NOMO-1 treated with dmso at 0.1 percent for 144 hours (cell line): ENCODE measurements at regions not wholly inside any gene's neighbourhood (a gene's known extent, or its start where the extent isn't known, plus 50 kb on each side); places are given as distances from the start of the nearest gene placed in this dataset.
"Not testable (repeated sequence)": the region's sequence is repeated elsewhere in the genome, so short reads cannot be mapped to it uniquely, and the experiment has no call there.

Source experiments
- DNase-seq: peaks from one replicate; lab custom pipeline; 2025; ENCODE audit not compliant: unreplicated experiment; lab: John Stamatoyannopoulos, UW

- no peak for DNase-seq
Observed at GRCh38 chr11:45000918-45001317, 50.2 kb upstream of the TP53I11 start.

GRCh38 chr11:45001466-45002165 lies 50.9 kb upstream of the TP53I11 start:
- DNase-seq, result no peak

- DNase-seq, result no peak
Observed at GRCh38 chr11:45005106-45005505, 54.4 kb upstream of the TP53I11 start.

GRCh38 chr11:45007011-45007410 lies 56.3 kb upstream of the TP53I11 start:
- no peak for DNase-seq

- DNase-seq, result not testable (repeated sequence)
Observed at GRCh38 chr11:45015983-45016382, 65.3 kb upstream of the TP53I11 start.

GRCh38 chr11:45016446-45016845 lies 65.8 kb upstream of the TP53I11 start:
- not testable (repeated sequence) for DNase-seq

- no peak for DNase-seq
Observed at GRCh38 chr11:45017329-45017728, 66.6 kb upstream of the TP53I11 start.

- peak; percentile 52 for DNase-seq
Observed at GRCh38 chr11:45021001-45021400, 70.3 kb upstream of the TP53I11 start.

- DNase-seq, result no peak
Observed at GRCh38 chr11:45021692-45022141, 71.0 kb upstream of the TP53I11 start.

- DNase-seq, result no peak
Observed at GRCh38 chr11:45022294-45023064, 71.8 kb upstream of the TP53I11 start.

- no peak for DNase-seq
Observed at GRCh38 chr11:45023065-45023365, 72.3 kb upstream of the TP53I11 start.

GRCh38 chr11:45024316-45024715 lies 73.6 kb upstream of the TP53I11 start:
- DNase-seq, result no peak

GRCh38 chr11:45024846-45025588 lies 74.3 kb upstream of the TP53I11 start:
- no peak for DNase-seq

GRCh38 chr11:45025716-45026492 lies 75.2 kb upstream of the TP53I11 start:
- DNase-seq, result no peak

GRCh38 chr11:45026835-45027234 lies 76.2 kb upstream of the TP53I11 start:
- no peak for DNase-seq

- DNase-seq, result no peak
Observed at GRCh38 chr11:45027312-45027711, 76.6 kb upstream of the TP53I11 start.

- peak; percentile 34 for DNase-seq
Observed at GRCh38 chr11:45028911-45029682, 78.4 kb upstream of the TP53I11 start.

- DNase-seq, result no peak
Observed at GRCh38 chr11:45030778-45031177, 80.1 kb upstream of the TP53I11 start.

- peak; percentile 88 for DNase-seq
Observed at GRCh38 chr11:45031912-45032519, 81.3 kb upstream of the TP53I11 start.

GRCh38 chr11:45035413-45035812 lies 84.7 kb upstream of the TP53I11 start:
- no peak for DNase-seq
